ENCODE measurements at regions not wholly inside any gene's neighbourhood (a gene's known extent, or its start where the extent isn't known, plus 50 kb on each side); places are given as distances from the start of the nearest gene placed in this dataset. TPM values are rescaled to one million over a fixed set of nuclear protein-coding genes. Genes with fewer than 3 reads are reported as not detected.

DNA sequence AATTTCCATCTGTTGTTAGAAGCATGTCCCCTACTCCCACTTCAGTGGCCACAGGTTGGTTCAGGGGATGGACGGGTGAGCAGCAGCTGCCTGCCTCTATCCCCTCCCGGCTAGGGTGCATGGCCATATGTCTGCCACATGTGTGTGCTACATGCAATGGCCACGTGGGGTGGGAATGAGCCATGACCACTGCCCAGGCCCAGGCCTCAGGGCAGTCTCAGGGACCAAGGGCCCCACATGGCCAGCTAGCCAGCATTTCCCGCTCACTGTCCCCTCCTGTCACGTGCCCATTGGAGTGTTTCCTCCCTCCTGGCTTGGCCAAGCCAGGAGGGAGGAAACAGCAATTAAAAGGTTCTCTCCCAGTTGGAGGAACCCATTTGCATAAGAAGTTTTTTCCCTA lies 117.1 kb downstream of the KCNS3 start:
- H3K27ac ChIP-seq (ENCODE audit: insufficient read depth, low read depth, low read length) = no peak overlapping the region
- DNase-seq (ENCODE audit: low read depth, low spot score) (no peak), FAIRE-seq (no peak)
- no peak overlapping the region for H3K4me3 ChIP-seq (replicated peaks in 1 of 3; ENCODE audit: insufficient read depth in 1 of 3, low read depth in 1 of 3, low read length in 3 of 3)
- no peaks in the 10 kb centered on the region for H3K4me1 ChIP-seq (ENCODE audit: control insufficient read depth, extremely low read depth, insufficient read depth, low read length)
- no peaks in the 10 kb centered on the region for H3K27me3 ChIP-seq (ENCODE audit: control insufficient read depth in 2 of 2, insufficient read depth in 2 of 2, low read length in 2 of 2)
- ChIA-PET CTCF (no interaction called here), POLR2A (no interaction called here)
- no peaks in the 10 kb centered on the region for H4K20me1 ChIP-seq (replicated peaks; ENCODE audit: control insufficient read depth, extremely low read depth, insufficient read depth, low read length)
- no peak overlapping the region for H3K4me2 ChIP-seq (ENCODE audit: insufficient read depth, low read length)
- dilution Hi-C loops (cut with MboI; ENCODE audit: extremely low pct_ligation_motif_present, low sequenced_read_pairs) = no loop called here
- TF ChIP-seq MAX (IDR thresholded peaks at IDR 0.05; ENCODE audit: insufficient read depth, insufficient read length) = no peak
- TF ChIP-seq POLR2A (IDR thresholded peaks at IDR 0.05; ENCODE audit: low read depth, low read length) = no peak
- no peak for TF ChIP-seq MYC (IDR thresholded peaks at IDR 0.05; ENCODE audit: low read depth, low read length)
- TF ChIP-seq FOS (IDR thresholded peaks at IDR 0.05; ENCODE audit: borderline replicate concordance, insufficient read depth, low read length) = no peak
- TF ChIP-seq GATA2 (IDR thresholded peaks at IDR 0.05; ENCODE audit: insufficient read depth, insufficient read length, low read depth, low read length) = no peak
- TF ChIP-seq, protein P1, sequence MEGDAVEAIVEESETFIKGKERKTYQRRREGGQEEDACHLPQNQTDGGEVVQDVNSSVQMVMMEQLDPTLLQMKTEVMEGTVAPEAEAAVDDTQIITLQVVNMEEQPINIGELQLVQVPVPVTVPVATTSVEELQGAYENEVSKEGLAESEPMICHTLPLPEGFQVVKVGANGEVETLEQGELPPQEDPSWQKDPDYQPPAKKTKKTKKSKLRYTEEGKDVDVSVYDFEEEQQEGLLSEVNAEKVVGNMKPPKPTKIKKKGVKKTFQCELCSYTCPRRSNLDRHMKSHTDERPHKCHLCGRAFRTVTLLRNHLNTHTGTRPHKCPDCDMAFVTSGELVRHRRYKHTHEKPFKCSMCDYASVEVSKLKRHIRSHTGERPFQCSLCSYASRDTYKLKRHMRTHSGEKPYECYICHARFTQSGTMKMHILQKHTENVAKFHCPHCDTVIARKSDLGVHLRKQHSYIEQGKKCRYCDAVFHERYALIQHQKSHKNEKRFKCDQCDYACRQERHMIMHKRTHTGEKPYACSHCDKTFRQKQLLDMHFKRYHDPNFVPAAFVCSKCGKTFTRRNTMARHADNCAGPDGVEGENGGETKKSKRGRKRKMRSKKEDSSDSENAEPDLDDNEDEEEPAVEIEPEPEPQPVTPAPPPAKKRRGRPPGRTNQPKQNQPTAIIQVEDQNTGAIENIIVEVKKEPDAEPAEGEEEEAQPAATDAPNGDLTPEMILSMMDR (IDR thresholded peaks at IDR 0.05; ENCODE audit: extremely low read depth in 1 of 2, insufficient read depth in 1 of 2, low read depth in 1 of 2, low read length in 2 of 2) = no peak
- no peak for TF ChIP-seq POLR2AphosphoS5 (IDR thresholded peaks at IDR 0.05; ENCODE audit: insufficient read depth, low read depth, low read length)
- TF ChIP-seq EZH2 (IDR thresholded peaks at IDR 0.05; ENCODE audit: borderline replicate concordance, low read depth, low read length, severe bottlenecking) = no peak
- TF ChIP-seq JUN (IDR thresholded peaks at IDR 0.05; ENCODE audit: borderline replicate concordance, insufficient read depth, insufficient read length, low read depth) = no peak
- H3K36me3 ChIP-seq (ENCODE audit: control insufficient read depth in 2 of 2, extremely low read depth in 1 of 2, insufficient read depth in 2 of 2, low read length in 2 of 2) = no peaks in the 10 kb centered on the region
- H2AFZ ChIP-seq (ENCODE audit: low read depth, low read length) = no peak overlapping the region
- no TSS peak for BruUV-seq (replicated peaks)
- no peak overlapping the region for H3K9ac ChIP-seq (replicated peaks; ENCODE audit: extremely low read depth, insufficient read depth, low read length)
- intact Hi-C loops (cut with micrococcal nuclease) = no loop called here
- H3K9me1 ChIP-seq (replicated peaks; ENCODE audit: control insufficient read depth, extremely low read depth, insufficient read depth, low read length) = no peaks in the 10 kb centered on the region
- no peaks in the 10 kb centered on the region for H3K79me2 ChIP-seq (ENCODE audit: control insufficient read depth, insufficient read depth, low read length)
- H3K9me3 ChIP-seq (replicated peaks; ENCODE audit: control insufficient read depth, insufficient read depth, low read length) = peaks cover 3% of the 10 kb centered on the region

Small RNA genes in the stretch of these regions (small RNA-seq; reads per million reads assigned to genes)
- not detected for gene RF00561 (ENCODE audit: insufficient read depth, insufficient read length, low read depth, low replicate concordance)

All from endothelial cell of umbilical vein (primary cell).